Activated gamma-delta T cell treated with anti-CD3 and anti-CD28 coated beads, Interleukin-2, amount 50 U/mL, for 16 hours (primary cell): ENCODE measurements at regions not wholly inside any gene's neighbourhood (a gene's known extent, or its start where the extent isn't known, plus 50 kb on each side); places are given as distances from the start of the nearest gene placed in this dataset.
"Not testable (repeated sequence)": the region's sequence is repeated elsewhere in the genome, so short reads cannot be mapped to it uniquely, and the experiment has no call there.

Experiments
- DNase-seq: peaks from one replicate; pipeline ENCODE4 v3.0.0-alpha.2; 2020; ENCODE audit warnings: low read depth

- no peak for DNase-seq
These were observed 716.2 kb upstream of the VRK2 start for GRCh38 chr2:57330447-57330846.

- DNase-seq, result no peak
These were observed 713.4 kb upstream of the VRK2 start for GRCh38 chr2:57333221-57333620.

GRCh38 chr2:57343391-57344006, 703.1 kb upstream of the VRK2 start:
- DNase-seq, result no peak

GRCh38 chr2:57368190-57368589, 678.4 kb upstream of the VRK2 start:
- no peak for DNase-seq

GRCh38 chr2:57370882-57371585, 675.6 kb upstream of the VRK2 start:
- no peak for DNase-seq

- no peak for DNase-seq
These were observed 674.2 kb upstream of the VRK2 start for GRCh38 chr2:57372237-57372984.

- DNase-seq, result no peak
These were observed 673.1 kb upstream of the VRK2 start for GRCh38 chr2:57373530-57373929.

GRCh38 chr2:57376985-57377384, 669.6 kb upstream of the VRK2 start:
- no peak for DNase-seq

- no peak for DNase-seq
These were observed 660.3 kb upstream of the VRK2 start for GRCh38 chr2:57386305-57386704.

GRCh38 chr2:57396355-57397098, 650.1 kb upstream of the VRK2 start:
- no peak for DNase-seq

- no peak for DNase-seq
These were observed 648.9 kb upstream of the VRK2 start for GRCh38 chr2:57397550-57398360.

GRCh38 chr2:57399057-57399456, 647.5 kb upstream of the VRK2 start:
- no peak for DNase-seq

- DNase-seq, result no peak
These were observed 644.5 kb upstream of the VRK2 start for GRCh38 chr2:57402096-57402495.

- no peak for DNase-seq
These were observed 643.9 kb upstream of the VRK2 start for GRCh38 chr2:57402755-57403154.

- no peak for DNase-seq
These were observed 638.8 kb upstream of the VRK2 start for GRCh38 chr2:57407772-57408201.

GRCh38 chr2:57408587-57408986, 638.0 kb upstream of the VRK2 start:
- DNase-seq, result no peak

GRCh38 chr2:57417007-57417406, 629.6 kb upstream of the VRK2 start:
- no peak for DNase-seq

- not testable (repeated sequence) for DNase-seq
These were observed 627.7 kb upstream of the VRK2 start for GRCh38 chr2:57418859-57419346.

- DNase-seq, result no peak
These were observed 616.8 kb upstream of the VRK2 start for GRCh38 chr2:57429831-57430230.

GRCh38 chr2:57432528-57432927, 614.1 kb upstream of the VRK2 start:
- no peak for DNase-seq

- no peak for DNase-seq
These were observed 612.2 kb upstream of the VRK2 start for GRCh38 chr2:57434441-57434840.
